ENCODE measurements at regions not wholly inside any gene's neighbourhood (a gene's known extent, or its start where the extent isn't known, plus 50 kb on each side); places are given as distances from the start of the nearest gene placed in this dataset.
"Not testable (repeated sequence)": the region's sequence is repeated elsewhere in the genome, so short reads cannot be mapped to it uniquely, and the experiment has no call there.

DNA sequence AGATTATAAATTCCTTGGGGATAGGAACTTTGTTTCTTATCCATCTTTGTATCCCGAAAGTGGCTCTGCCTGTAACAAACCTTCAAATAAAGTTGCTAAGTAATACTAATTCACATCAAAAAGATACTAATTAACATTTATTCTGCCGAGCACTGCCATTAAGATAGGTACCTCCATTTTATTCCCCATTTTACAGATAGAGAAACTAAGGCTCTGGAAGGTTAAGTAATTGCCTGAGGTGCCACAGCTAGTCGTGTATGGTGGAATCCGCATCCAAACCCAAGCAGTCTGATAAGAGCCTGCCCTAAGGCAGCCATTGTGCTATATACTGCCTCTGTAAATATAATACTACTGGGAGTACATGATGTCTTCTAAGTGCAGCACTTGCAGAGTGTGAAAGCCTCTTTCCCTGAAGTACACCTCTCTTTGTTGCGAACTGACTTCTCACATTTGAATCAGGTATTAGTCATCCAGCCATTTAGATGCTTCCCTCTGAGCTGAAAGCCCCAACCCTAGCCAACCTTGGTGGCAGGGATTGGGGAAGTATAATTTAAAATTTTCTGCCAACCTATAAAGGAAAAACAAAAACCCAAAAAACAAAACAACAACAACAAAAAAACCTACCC lies 78.5 kb upstream of the CHD2 start:
- Histone ChIP-seq H3K79me2 (ENCODE audit: low read length) (no peaks in the 10 kb centered on the region), H3K4me2 (ENCODE audit: low read length) (peak overlapping the region; percentile 11; the same call in 1 of the 2 replicates), H3K9ac (ENCODE audit: low read length) (no peak overlapping the region), H3K4me1 (ENCODE audit: low read length) (peaks cover 49% of the 10 kb centered on the region), H4K20me1 (ENCODE audit: insufficient read depth, low read length) (no peaks in the 10 kb centered on the region), H2AFZ (ENCODE audit: low read depth, low read length) (no peak overlapping the region), H3K9me3 (ENCODE audit: insufficient read depth, low read length) (no peaks in the 10 kb centered on the region), H3K27me3 (ENCODE audit: low read depth, low read length) (no peaks in the 10 kb centered on the region), H3K36me3 (replicated peaks; ENCODE audit: low read depth, low read length) (no peaks in the 10 kb centered on the region), H3K27ac (ENCODE audit: low read length) (no peak overlapping the region), H3K4me3 (ENCODE audit: low read length) (no peak overlapping the region)
- no peak for TF ChIP-seq EZH2phosphoT487 (IDR thresholded peaks at IDR 0.05; ENCODE audit: low read depth)
- no peak for TF ChIP-seq CTCF (IDR thresholded peaks at IDR 0.05; ENCODE audit: low read depth, low read length)

- Histone ChIP-seq H3K9ac (ENCODE audit: low read length) (no peak overlapping the region), H3K36me3 (replicated peaks; ENCODE audit: low read depth, low read length) (no peaks in the 10 kb centered on the region), H3K4me3 (ENCODE audit: low read length) (no peak overlapping the region), H3K4me2 (ENCODE audit: low read length) (peak overlapping the region; percentile 11; the same call in 1 of the 2 replicates), H3K27ac (ENCODE audit: low read length) (no peak overlapping the region), H4K20me1 (ENCODE audit: insufficient read depth, low read length) (no peaks in the 10 kb centered on the region), H2AFZ (ENCODE audit: low read depth, low read length) (peak overlapping the region; percentile 70), H3K4me1 (ENCODE audit: low read length) (peaks cover 45% of the 10 kb centered on the region), H3K27me3 (ENCODE audit: low read depth, low read length) (no peaks in the 10 kb centered on the region), H3K9me3 (ENCODE audit: insufficient read depth, low read length) (no peaks in the 10 kb centered on the region), H3K79me2 (ENCODE audit: low read length) (no peaks in the 10 kb centered on the region)
- no peak for TF ChIP-seq EZH2phosphoT487 (IDR thresholded peaks at IDR 0.05; ENCODE audit: low read depth)
- TF ChIP-seq CTCF (IDR thresholded peaks at IDR 0.05; ENCODE audit: low read depth, low read length): no peak
Observed at GRCh38 chr15:92822216-92823144, 77.6 kb upstream of the CHD2 start.

DNA sequence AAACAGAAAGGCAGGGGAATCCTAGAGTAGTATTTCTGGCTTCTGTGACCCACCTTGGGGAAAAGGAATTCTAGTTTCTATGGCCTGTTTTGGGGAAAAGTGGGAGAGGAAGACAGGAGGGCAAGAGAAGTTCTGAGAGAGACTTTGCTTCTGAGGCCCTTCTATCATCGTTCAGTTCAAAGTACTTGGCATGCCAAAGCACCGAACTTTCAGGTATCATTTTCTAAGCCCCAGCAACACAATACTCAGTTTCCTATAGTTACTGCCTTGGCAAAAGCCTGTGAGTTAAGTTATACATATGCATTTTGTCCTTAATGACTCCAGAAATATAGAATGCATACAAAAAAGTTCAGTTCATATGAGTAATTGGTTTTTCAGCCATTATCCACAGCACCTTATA lies 74.1 kb upstream of the CHD2 start:
- H3K27ac ChIP-seq (ENCODE audit: low read length): no peak overlapping the region
- H2AFZ ChIP-seq (ENCODE audit: low read depth, low read length): no peak overlapping the region
- peaks cover 21% of the 10 kb centered on the region for H3K4me1 ChIP-seq (ENCODE audit: low read length)
- no peaks in the 10 kb centered on the region for H3K79me2 ChIP-seq (ENCODE audit: low read length)
- no peaks in the 10 kb centered on the region for H3K9me3 ChIP-seq (ENCODE audit: insufficient read depth, low read length)
- H3K9ac ChIP-seq (ENCODE audit: low read length): no peak overlapping the region
- no peak overlapping the region for H3K4me2 ChIP-seq (ENCODE audit: low read length)
- TF ChIP-seq EZH2phosphoT487 (IDR thresholded peaks at IDR 0.05; ENCODE audit: low read depth) (no peak), CTCF (IDR thresholded peaks at IDR 0.05; ENCODE audit: low read depth, low read length) (no peak)
- H3K4me3 ChIP-seq (ENCODE audit: low read length): no peak overlapping the region
- no peaks in the 10 kb centered on the region for H4K20me1 ChIP-seq (ENCODE audit: insufficient read depth, low read length)
- H3K27me3 ChIP-seq (ENCODE audit: low read depth, low read length): no peaks in the 10 kb centered on the region
- H3K36me3 ChIP-seq (replicated peaks; ENCODE audit: low read depth, low read length): no peaks in the 10 kb centered on the region

- H3K27me3 ChIP-seq (ENCODE audit: low read depth, low read length); H3K4me3 ChIP-seq (ENCODE audit: low read length); H4K20me1 ChIP-seq (ENCODE audit: insufficient read depth, low read length); H3K36me3 ChIP-seq (replicated peaks; ENCODE audit: low read depth, low read length); H3K9me3 ChIP-seq (ENCODE audit: insufficient read depth, low read length); H3K9ac ChIP-seq (ENCODE audit: low read length); H3K79me2 ChIP-seq (ENCODE audit: low read length); H2AFZ ChIP-seq (ENCODE audit: low read depth, low read length); H3K27ac ChIP-seq (ENCODE audit: low read length); H3K4me2 ChIP-seq (ENCODE audit: low read length): not testable (repeated sequence)
- H3K4me1 ChIP-seq (ENCODE audit: low read length): peaks cover 24% of the 10 kb centered on the region
Observed at GRCh38 chr15:92827991-92828390, 72.1 kb upstream of the CHD2 start.

All from OCI-LY3 (cell line).